Fibroblast of skin of left biceps (primary cell): ENCODE measurements at regions not wholly inside any gene's neighbourhood (a gene's known extent, or its start where the extent isn't known, plus 50 kb on each side); places are given as distances from the start of the nearest gene placed in this dataset.
"Not testable (repeated sequence)": the region's sequence is repeated elsewhere in the genome, so short reads cannot be mapped to it uniquely, and the experiment has no call there.

Experiments used
- DNase-seq, 2 experiments: peaks; one replicate each; pipeline ENCODE4 v3.0.0-alpha.2; 2013; ENCODE audit warnings: low read depth in 2 of 2

DNA sequence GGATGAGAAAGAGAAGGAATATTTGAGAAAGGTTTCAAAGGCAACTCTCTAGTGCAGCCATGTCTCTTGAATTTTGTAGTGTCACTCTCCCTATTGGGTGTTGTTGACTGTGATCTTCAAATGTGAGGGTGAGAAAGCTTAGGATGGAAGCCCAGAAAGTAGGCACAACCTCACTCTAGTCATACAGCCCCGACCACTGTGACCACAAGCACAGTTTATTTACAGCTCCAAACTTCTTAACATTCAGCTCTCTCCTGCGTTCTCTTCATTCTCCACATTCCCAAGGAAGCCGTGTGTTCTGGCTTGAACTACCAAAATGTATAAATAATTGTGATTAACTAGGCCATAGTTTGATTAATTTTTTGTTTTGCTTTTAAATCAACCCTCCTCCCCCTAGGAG, 542.9 kb downstream of the LRRC70 start:
- DNase-seq, result no peak

DNA sequence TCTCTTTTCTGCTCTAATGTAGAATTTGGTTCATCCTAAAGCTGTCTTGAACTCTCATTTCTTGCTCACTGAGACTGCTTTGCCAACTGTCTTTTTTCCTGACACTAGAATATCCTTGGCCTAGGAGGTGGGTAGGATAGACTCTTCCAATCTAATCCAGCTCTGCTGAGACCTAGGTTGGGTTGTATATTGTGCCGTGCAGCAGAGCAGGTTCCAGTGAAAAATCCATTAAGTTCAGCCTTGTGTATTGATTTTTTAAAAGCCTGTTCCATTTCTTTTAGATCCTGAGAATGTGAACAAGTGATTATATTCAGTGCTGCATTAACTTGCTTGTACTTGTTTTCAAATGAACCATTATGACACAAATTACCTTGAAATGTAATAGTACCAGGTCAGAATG, 539.6 kb downstream of the LRRC70 start:
- DNase-seq, result no peak

DNA sequence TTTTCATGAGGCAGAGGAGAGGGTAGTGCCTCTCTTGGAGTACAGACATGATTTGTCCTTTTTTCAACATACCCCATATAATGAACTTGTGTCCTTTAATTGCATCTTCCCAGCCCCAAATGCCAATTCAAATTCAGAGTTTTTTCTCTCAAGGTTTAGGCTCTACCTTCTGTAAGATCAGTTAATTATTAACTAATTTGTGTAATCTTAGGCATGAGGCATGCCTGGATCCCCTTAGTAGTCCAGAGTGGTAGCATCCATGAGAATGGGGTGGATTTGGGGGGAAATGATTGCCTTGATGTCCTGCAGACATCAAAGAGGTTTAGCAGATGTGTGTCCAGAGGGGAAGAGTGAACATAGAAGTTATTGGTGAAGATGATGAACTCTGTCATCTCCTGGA, 533.3 kb downstream of the LRRC70 start:
- no peak for DNase-seq

DNA sequence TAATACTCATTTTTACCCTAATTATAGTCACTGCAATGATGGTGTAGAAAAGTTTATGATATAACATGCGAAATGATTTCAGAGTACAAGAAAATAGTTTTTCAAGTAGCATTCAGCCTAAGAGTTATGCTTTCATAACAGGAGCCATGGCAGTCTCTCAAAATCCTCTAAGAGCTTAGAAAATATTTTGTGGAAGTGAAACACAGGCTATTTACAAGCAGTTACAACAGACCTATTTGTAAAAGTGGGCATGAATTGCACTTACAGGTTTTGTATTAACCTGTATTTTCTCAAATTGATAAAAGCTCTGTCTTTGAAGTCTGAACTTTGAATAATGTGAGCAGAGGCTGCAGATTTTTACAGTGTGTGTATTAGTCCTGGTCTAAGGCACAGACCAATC, 523.3 kb downstream of the LRRC70 start:
- DNase-seq, result no peak

- no peak for DNase-seq
Observed at GRCh38 chr5:63097286-63097685, 518.7 kb downstream of the LRRC70 start.

- no peak for DNase-seq
Observed at GRCh38 chr5:63094730-63095129, 516.1 kb downstream of the LRRC70 start.

- no peak for DNase-seq
Observed at GRCh38 chr5:63089147-63089546, 510.5 kb downstream of the LRRC70 start.

- no peak for DNase-seq
Observed at GRCh38 chr5:63085561-63085960, 506.9 kb downstream of the LRRC70 start.

DNA sequence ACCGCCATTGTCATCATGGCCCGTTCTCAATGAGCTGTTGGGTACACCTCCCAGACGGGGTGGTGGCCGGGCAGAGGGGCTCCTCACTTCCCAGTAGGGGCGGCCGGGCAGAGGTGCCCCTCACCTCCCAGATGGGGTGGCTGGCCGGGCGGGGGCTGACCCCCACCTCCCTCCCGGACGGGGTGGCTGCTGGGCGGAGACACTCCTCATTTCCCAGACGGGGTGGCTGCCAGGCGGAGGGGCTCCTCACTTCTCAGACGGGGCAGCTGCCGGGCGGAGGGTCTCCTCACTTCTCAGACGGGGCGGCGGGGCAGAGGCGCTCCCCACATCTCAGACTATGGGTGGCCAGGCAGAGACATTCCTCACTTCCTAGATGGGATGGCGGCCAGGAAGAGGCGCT, 505.1 kb downstream of the LRRC70 start:
- DNase-seq, result not testable (repeated sequence)

- no peak for DNase-seq
Observed at GRCh38 chr5:63081402-63081801, 502.8 kb downstream of the LRRC70 start.

DNA sequence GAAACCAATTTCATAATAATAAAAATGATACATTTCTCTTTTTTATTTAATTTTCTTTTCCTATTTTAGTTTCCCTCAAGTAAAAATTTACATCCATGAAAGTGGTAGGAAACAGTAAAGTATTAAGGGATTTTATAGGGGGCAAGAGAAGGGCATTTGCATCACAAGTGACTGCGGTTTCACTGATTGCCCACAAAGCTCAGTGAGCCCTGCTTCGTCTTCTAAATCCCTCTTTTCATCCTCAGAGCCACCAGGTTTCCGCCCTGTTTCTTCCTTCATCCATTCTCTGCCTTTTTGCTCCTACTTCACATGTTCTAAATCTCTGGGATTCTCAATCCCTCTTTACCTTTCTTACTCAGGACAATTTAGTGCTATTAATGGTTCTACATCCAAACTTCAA, 491.4 kb downstream of the LRRC70 start:
- DNase-seq, result no peak

DNA sequence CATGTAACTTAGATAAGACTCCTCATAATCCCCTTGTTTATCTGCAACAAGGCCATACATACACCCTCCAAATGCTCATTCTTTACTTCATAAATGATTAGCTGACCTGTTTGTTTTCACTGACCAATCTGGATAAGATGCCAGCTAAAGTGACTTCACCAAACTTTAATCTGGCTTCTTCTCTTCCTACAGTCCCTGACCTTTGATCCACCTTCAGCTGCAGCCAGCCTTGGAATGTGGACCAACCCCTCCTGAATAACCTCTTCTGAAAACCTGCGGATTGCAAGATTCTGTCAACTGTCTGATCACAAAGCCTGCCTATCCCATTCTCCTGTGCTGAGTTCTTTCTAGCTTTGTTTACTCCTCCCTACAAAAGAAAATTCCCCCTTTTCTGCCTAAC, 476.8 kb downstream of the LRRC70 start:
- no peak for DNase-seq

DNA sequence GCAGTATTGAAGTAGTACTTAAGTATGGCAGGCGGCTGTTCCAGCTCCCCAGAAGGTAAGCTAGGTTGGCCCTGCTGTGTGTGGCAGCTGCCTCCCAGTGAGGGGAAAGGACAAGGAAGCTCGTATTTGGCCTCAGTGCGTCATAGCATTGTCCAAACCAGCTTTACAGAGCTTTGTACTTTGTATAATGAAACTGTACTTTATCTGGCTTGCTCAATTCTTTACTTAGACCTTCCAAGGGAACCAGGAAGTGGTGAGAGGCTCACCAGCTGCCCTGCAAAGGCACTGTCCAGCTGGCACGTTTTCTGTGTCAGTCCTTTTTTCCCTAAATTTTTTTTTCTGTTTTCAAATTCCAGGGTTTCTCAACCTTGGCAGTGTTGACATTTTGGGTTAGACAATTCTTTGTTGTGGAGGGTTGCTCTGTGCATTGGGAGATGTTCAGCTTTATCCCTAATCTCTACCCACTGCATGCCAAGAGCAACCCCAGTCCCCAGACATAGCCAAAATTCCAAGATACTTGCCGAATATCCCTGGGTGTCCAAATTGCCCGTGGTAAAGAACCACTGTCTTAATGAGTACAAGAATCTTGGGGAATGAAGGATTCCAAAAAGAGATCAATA, 474.5 kb downstream of the LRRC70 start:
- DNase-seq, result no peak

- DNase-seq, result no peak
Observed at GRCh38 chr5:63050916-63051315, 472.3 kb downstream of the LRRC70 start.

DNA sequence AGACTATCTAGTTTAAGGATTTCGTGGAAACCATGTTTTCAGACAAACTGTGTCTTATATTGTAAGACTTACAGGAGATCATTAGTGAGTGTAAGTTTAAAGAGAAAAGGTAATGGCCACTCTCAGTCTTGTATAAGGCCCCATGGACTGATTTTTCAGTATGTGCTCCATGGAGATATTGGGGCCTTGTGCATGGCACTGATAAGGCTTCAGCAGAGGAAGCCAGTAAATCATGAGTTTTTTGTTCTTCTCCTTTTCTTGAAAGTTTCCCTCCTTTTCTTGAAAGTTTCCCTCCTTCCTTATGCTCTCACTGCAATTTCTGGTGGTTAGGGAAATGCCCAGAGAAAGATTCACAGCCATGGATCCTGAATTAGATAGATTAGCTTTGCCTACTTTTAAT, 471.3 kb downstream of the LRRC70 start:
- DNase-seq, result no peak

DNA sequence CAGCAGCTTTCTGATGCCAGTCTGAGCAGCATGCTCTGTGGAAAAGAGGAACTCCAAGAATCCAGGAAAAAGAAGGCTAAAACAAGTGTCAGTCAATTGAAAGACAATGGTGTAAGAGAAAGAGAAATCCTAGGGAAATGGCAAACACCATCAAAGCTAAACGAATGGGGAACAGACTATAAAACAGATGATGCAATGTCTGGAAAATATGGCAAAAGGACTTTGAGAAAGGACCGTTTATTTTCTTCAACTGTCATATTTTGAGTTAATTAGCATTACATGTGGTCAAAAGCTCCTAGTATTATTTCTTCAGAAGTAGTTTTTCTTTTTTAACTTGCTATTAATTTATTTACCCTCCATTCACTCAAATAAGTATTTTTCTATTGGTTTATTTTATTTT, 465.2 kb downstream of the LRRC70 start:
- no peak for DNase-seq

DNA sequence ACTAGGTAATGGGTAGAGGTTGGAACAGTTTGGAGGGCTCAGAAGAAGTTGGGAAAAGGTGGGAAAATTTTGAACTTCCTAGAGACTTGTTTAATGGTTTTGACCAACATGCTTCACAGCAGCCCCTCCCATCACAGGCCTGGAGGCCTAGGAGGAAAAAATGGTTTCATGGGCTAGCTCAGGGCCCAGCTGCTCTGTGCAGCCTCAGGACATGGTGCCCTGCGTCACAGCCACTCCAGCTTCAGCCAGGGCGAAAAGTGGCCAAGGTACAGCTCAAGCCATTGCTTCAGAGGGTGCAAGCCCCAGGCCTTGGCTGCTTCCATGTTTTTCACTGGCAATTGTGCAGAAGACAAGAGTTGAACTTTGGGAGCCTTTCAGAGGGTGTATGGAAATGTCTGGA, 453.7 kb downstream of the LRRC70 start:
- DNase-seq, result no peak

DNA sequence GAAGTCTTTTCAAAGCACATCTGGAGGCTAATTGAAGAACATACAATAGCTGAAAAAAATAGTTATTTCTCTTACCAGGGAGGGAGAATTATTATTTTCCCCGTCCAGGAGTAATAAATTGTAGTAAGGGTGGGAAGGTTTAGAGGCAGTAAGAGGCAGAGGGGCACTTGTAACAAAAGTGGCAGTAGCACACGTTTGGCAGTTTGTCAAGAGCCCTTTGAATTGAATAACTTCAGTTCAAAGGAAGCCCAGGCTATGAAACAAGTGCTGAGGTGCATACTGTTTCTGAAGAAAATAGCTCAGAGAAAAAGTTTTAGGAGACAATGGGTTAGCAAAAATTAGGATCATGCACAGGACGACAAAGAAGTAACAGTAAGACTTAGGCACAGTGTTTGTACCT, 451.3 kb downstream of the LRRC70 start:
- no peak for DNase-seq

DNA sequence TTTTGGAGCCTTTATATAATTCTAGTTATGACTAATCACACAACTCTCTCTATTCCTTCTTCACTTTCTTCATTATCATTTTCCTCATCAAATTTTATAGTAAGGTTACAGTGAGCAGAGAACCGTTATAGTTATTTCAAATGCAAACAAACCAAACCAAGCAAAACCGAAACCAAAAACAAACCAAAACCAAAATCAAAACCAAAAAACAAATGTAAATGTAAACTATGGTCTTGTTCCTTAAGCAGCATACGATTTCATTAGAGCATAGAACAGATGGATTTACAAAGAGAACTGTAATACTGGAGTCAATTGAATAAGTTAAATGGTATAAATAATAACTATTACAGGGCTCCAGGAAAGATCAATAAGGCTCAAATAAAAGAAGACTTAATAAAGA, 447.1 kb downstream of the LRRC70 start:
- DNase-seq, result no peak

GRCh38 chr5:63022403-63022802, 443.8 kb downstream of the LRRC70 start:
- DNase-seq, result no peak

GRCh38 chr5:63011158-63011557, 432.5 kb downstream of the LRRC70 start:
- DNase-seq, result no peak

GRCh38 chr5:63008195-63008594, 429.6 kb downstream of the LRRC70 start:
- DNase-seq, result no peak

- not testable (repeated sequence) for DNase-seq
Observed at GRCh38 chr5:62994842-62995241, 416.2 kb downstream of the LRRC70 start.

GRCh38 chr5:62985749-62986148, 407.1 kb downstream of the LRRC70 start:
- no peak for DNase-seq

GRCh38 chr5:62982348-62982747, 403.7 kb downstream of the LRRC70 start:
- DNase-seq, result no peak
